GM10248 (cell line): ENCODE measurements at regions not wholly inside any gene's neighbourhood (a gene's known extent, or its start where the extent isn't known, plus 50 kb on each side); places are given as distances from the start of the nearest gene placed in this dataset.

Experiments
- CTCF ChIA-PET: fragments of 300-600 bp; sonication (Branson Sonifier 250); formaldehyde crosslinking; extraction: SDS; loops from one replicate; lab custom pipeline; 2021; ENCODE audit warnings: antibody characterized with exemption; lab: Yijun Ruan, JAX
- POLR2A ChIA-PET: fragments of 350-650 bp; sonication (Branson Sonifier 250); formaldehyde crosslinking; extraction: SDS; loops from one replicate; lab custom pipeline; 2020; ENCODE audit warnings: antibody characterized with exemption; lab: Yijun Ruan, JAX
- DNase-seq: peaks from one replicate; pipeline ENCODE4 v3.0.0; 2012; ENCODE audit errors: extremely low spot score
- CTCF ChIP-seq: IDR thresholded peaks from 2 replicates; pipeline ENCODE4 v1.5.1; 2012; ENCODE audit warnings: mild to moderate bottlenecking, low read depth; ENCODE audit errors: extremely low read depth, missing control alignments, control extremely low read depth

GRCh38 chr9:96071815-96072124 is 196.3 kb downstream of the ERCC6L2 start:
- no peak for DNase-seq
- POLR2A ChIA-PET: no interaction called here
- CTCF ChIA-PET: interaction anchor here (1.2 kb wide), 1 partner anchor 10 kb away, joined by 3 read pairs; no protein-coding TSS in a partner anchor
- TF ChIP-seq CTCF: no peak

- DNase-seq: peak; percentile 48
- POLR2A ChIA-PET: no interaction called here
- CTCF ChIA-PET: interaction anchor here (1.2 kb wide), 2 partner anchors 9 to 65 kb away, joined by 3 read pairs; no protein-coding TSS in a partner anchor
- peak; percentile 38 for TF ChIP-seq CTCF
Observed at GRCh38 chr9:96071076-96071814, 195.8 kb downstream of the ERCC6L2 start.

- no peak for TF ChIP-seq CTCF
- no peak for DNase-seq
- ChIA-PET POLR2A (no interaction called here), CTCF (interaction anchor here (0.9 kb wide), 1 partner anchor 29 kb away, joined by 3 read pairs; no protein-coding TSS in a partner anchor)
Observed at GRCh38 chr9:96069629-96070220, 194.2 kb downstream of the ERCC6L2 start.

- TF ChIP-seq CTCF: no peak
- CTCF ChIA-PET: interaction anchor here (0.9 kb wide), 1 partner anchor 27 kb away, joined by 3 read pairs; no protein-coding TSS in a partner anchor
- DNase-seq: no peak
- POLR2A ChIA-PET: no interaction called here
Observed at GRCh38 chr9:96068511-96068910, 193.0 kb downstream of the ERCC6L2 start.

- DNase-seq: no peak
- TF ChIP-seq CTCF: no peak
- POLR2A ChIA-PET: no interaction called here
- CTCF ChIA-PET: no interaction called here
Observed at GRCh38 chr9:96067600-96067999, 192.1 kb downstream of the ERCC6L2 start.

- POLR2A ChIA-PET: no interaction called here
- CTCF ChIA-PET: no interaction called here
- no peak for DNase-seq
- TF ChIP-seq CTCF: no peak
Observed at GRCh38 chr9:96067004-96067403, 191.5 kb downstream of the ERCC6L2 start.
